BJ (cell line): ENCODE measurements at regions not wholly inside any gene's neighbourhood (a gene's known extent, or its start where the extent isn't known, plus 50 kb on each side); places are given as distances from the start of the nearest gene placed in this dataset.

Source experiments
- CTCF ChIA-PET: fragments of 350-600 bp; formaldehyde crosslinking; extraction: SDS; loops from one replicate; lab custom pipeline; 2021; ENCODE audit warnings: antibody characterized with exemption, inconsistent platforms; lab: Yijun Ruan, JAX
- POLR2A ChIA-PET: fragments of 300-600 bp; sonication (Branson Sonifier 250); formaldehyde crosslinking; extraction: SDS; loops from one replicate; lab custom pipeline; 2021; ENCODE audit warnings: antibody characterized with exemption; lab: Charles Lee
- DNase-seq: peaks from one replicate; pipeline ENCODE4 v3.0.0-alpha.2; 2011; ENCODE audit warnings: low read depth
- H3K27me3 ChIP-seq: 2 replicates; pipeline ENCODE4 v1.6.0; 2011; ENCODE audit warnings: low read length; ENCODE audit not compliant: control insufficient read depth, insufficient read depth
- H3K36me3 ChIP-seq: 2 replicates; pipeline ENCODE4 v1.5.1; 2011; ENCODE audit warnings: low read length; ENCODE audit not compliant: control insufficient read depth, insufficient read depth
- H3K4me3 ChIP-seq: 2 replicates; pipeline ENCODE4 v1.5.1; 2011; ENCODE audit warnings: low read depth, mild to moderate bottlenecking, control low read depth, low read length
- TF ChIP-seq, protein P1 (sequence below): IDR thresholded peaks from 2 replicates; pipeline ENCODE4 v1.5.1; 2011; ENCODE audit warnings: low read depth, mild to moderate bottlenecking, control low read depth, inconsistent platforms, low read length, moderate library complexity; ENCODE audit not compliant: insufficient read depth

DNA sequence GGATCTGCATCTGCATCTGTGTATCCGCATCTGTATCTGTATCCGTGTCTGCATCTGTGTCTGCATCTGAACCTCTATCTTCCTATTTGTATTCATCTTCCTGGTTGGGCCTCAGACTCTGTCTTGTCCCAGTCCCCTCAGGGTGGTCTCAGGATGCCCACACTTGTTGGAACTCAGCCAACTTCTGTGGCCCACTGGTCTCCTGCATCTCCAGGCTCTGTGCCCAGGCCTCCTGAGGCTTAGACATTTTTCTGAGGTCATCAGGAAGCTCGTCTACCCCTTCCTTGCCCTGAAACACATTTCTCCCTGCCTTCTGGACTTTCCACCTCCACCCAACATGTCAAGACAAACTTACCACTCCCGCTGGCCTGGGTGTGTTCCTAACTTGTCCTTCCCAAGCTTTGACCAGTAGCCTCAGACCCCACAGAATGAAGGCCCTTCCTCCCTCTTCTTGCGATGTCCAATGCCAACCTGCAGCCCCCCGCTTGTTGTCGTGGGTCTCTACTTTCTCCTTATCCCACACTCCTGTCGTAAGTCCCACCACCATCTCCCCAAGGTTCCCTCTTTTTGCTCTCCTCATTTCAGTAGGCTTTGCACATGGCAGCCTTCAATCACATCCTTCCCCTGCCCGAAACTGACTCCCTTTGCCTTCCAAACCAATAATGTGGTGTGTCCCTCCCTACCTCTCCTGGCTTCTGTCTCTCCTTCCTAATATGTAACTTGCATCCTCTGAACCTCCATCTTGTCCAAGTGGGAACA, 176.5 kb downstream of the DLL1 start:
- H3K36me3 ChIP-seq, result no peaks in the 10 kb centered on the region
- H3K27me3 ChIP-seq, result no peaks in the 10 kb centered on the region
- no peak for DNase-seq
- ChIA-PET POLR2A (no interaction called here), CTCF (no interaction called here)
- H3K4me3 ChIP-seq, result no peak overlapping the region
- TF ChIP-seq, protein P1, sequence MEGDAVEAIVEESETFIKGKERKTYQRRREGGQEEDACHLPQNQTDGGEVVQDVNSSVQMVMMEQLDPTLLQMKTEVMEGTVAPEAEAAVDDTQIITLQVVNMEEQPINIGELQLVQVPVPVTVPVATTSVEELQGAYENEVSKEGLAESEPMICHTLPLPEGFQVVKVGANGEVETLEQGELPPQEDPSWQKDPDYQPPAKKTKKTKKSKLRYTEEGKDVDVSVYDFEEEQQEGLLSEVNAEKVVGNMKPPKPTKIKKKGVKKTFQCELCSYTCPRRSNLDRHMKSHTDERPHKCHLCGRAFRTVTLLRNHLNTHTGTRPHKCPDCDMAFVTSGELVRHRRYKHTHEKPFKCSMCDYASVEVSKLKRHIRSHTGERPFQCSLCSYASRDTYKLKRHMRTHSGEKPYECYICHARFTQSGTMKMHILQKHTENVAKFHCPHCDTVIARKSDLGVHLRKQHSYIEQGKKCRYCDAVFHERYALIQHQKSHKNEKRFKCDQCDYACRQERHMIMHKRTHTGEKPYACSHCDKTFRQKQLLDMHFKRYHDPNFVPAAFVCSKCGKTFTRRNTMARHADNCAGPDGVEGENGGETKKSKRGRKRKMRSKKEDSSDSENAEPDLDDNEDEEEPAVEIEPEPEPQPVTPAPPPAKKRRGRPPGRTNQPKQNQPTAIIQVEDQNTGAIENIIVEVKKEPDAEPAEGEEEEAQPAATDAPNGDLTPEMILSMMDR, result no peak

DNA sequence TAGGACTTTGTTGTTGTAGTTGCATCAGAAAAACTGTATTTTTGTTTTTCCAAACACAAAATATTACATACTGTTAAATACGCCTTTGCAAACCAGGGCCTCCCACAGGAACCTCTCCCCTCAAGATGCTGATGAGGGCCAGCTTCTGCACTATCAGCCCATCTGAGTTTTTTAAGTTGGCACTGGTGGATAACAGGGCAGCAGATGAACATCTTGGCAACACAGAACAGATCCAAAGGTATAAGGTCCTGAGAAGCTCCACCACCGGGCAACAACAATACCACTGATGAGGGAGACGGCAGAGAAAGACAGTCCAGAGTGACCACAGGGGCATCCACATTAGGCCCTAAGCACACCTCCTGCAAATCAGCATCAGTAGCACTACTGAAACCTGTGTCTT, 177.7 kb downstream of the DLL1 start:
- POLR2A ChIA-PET, result no interaction called here
- Histone ChIP-seq H3K4me3 (no peak overlapping the region), H3K36me3 (no peaks in the 10 kb centered on the region), H3K27me3 (no peaks in the 10 kb centered on the region)
- CTCF ChIA-PET, result no interaction called here
- no peak for DNase-seq
- TF ChIP-seq, protein P1, result no peak

DNA sequence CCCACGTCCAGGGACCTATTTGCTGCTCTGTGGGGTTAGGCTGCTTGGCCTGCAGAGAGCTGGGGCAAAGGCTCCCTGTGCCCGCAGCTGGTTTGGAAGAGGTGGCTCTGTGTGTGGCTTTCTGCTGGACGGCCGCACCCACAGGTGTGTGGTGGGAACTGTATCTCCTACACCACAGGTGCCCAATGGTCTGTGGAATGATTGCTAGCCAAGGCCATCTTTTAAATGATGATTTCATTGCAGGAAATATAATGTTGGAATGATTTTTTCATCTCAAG, 178.4 kb downstream of the DLL1 start:
- H3K27me3 ChIP-seq, result no peaks in the 10 kb centered on the region
- no peak overlapping the region for H3K4me3 ChIP-seq
- CTCF ChIA-PET, result no interaction called here
- no peaks in the 10 kb centered on the region for H3K36me3 ChIP-seq
- POLR2A ChIA-PET, result no interaction called here
- TF ChIP-seq, protein P1, result no peak
- no peak for DNase-seq

DNA sequence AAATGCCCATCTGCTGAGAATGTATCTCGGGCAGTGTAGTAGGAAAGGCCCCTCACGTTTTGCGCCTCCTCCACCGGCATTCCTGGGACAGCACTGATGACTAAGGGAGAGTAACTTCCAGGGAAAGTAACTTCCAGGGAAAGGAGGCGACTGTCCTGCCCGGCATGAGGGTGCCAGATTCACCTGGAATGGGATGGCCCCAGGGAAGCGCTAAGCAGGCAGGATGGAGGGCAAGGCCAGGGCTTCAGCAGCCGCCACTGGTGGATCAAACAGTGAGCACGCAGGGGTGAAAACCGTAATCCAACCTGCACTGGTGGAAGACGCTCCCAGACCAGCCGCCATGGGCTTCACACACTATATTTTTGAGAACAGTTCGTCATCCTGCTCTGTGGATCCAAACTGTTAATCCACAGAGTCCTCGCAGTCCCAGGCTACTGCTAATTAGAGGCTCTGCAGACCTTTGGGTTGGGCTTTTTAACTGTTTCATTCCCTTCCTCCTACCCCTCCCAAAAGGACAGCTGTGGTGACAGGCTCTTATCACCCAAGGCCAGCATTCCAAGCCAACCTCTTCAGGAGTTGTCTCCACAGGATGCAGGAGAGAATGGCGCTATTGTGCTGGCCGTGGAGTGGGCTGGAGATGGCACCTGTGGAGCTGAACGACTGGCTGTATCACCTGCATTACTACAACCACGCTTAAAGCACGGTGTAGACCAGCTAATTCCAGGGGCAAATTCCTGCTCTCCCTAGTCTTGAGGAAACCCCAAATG, 178.9 kb downstream of the DLL1 start:
- Histone ChIP-seq H3K27me3 (no peaks in the 10 kb centered on the region), H3K36me3 (no peaks in the 10 kb centered on the region), H3K4me3 (no peak overlapping the region)
- TF ChIP-seq, protein P1, result no peak
- POLR2A ChIA-PET, result no interaction called here
- CTCF ChIA-PET, result no interaction called here
- DNase-seq, result no peak

DNA sequence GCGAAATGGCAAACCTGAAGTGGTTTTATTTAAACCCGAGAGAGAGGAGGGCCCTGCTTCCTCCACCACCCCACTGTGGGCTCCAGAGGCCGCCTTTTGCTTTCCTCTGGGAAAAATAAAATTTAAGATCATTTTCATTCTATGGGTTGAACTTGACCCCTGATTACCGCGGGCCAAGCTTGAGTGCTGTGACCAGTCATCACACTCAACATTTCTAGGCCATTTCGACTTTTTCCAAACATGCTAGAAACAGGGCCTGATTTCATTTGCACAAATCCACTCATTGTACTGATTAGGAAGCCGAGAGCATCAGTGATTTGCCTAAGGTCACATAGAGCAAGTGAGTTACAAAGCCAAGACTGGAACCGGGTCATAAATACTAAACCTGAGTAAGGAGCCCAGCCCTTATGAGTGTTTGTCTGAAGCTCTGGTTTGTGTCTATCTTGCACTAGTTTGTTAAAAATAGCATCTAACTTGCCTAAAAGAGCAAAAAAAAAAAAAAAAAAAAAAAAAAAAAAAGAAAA, 179.7 kb downstream of the DLL1 start:
- DNase-seq, result no peak
- TF ChIP-seq, protein P1, result no peak
- Histone ChIP-seq H3K36me3 (no peaks in the 10 kb centered on the region), H3K27me3 (no peaks in the 10 kb centered on the region), H3K4me3 (no peak overlapping the region)
- ChIA-PET POLR2A (no interaction called here), CTCF (no interaction called here)
